Islet of Langerhans (tissue), 1 donor: ENCODE measurements at regions not wholly inside any gene's neighbourhood (a gene's known extent, or its start where the extent isn't known, plus 50 kb on each side); places are given as distances from the start of the nearest gene placed in this dataset.
"Not testable (repeated sequence)": the region's sequence is repeated elsewhere in the genome, so short reads cannot be mapped to it uniquely, and the experiment has no call there.

Source experiments
- FAIRE-seq: peaks from one replicate; lab custom pipeline; 2011; peaks lifted over from hg19 to GRCh38; lab: Jason Lieb, UNC

GRCh38 chr5:118377420-118377819 is 610.9 kb downstream of the DTWD2 start:
- FAIRE-seq, result no peak

DNA sequence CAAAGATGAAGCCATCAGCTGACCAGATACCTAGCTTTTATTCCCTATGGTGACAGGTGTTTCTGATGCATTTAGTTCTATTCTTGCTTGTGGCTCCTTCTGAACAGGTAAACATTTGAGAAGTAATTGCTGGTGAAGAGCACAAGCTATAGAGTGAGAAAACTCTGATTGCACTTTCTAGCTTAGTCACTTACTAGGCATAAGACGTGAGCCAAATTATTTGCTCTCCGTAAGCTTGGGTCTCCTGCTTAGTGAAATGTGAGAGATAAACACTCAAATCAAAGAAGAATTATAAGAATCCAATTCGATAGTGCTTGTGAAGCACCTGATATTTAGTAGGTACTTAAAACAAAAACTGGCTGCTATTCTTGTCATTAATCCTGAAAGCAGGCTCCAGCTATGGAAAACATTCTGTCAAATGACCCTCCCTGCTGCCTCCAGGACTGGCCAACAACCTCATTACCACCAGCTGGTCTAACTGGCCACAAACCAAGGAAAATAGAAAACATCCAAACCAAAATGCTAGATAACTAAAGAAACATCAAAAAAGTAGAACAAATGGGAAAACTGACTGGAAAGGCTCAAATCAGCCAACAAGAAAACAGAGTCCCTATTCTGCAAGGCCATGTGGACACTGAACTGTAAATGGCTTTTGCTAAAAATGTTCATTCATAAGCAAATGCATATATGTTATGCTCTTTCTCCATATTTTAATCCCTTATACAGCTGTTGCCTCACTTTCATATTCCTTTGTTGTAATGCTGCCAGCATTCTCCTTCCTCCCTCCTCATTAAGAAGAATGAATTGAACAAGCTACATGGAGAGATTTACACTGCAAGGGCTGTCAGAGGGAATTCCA is 616.1 kb downstream of the DTWD2 start:
- FAIRE-seq, result no peak

GRCh38 chr5:118366429-118366828 is 621.9 kb downstream of the DTWD2 start:
- no peak for FAIRE-seq

GRCh38 chr5:118365718-118366117 is 622.6 kb downstream of the DTWD2 start:
- FAIRE-seq, result no peak

GRCh38 chr5:118354797-118355196 is 633.5 kb downstream of the DTWD2 start:
- FAIRE-seq, result no peak

GRCh38 chr5:118353970-118354369 is 634.4 kb downstream of the DTWD2 start:
- FAIRE-seq, result no peak

GRCh38 chr5:118336468-118336867 is 651.9 kb downstream of the DTWD2 start:
- no peak for FAIRE-seq

- FAIRE-seq, result no peak
These were observed 661.0 kb downstream of the DTWD2 start for GRCh38 chr5:118327389-118327788.

DNA sequence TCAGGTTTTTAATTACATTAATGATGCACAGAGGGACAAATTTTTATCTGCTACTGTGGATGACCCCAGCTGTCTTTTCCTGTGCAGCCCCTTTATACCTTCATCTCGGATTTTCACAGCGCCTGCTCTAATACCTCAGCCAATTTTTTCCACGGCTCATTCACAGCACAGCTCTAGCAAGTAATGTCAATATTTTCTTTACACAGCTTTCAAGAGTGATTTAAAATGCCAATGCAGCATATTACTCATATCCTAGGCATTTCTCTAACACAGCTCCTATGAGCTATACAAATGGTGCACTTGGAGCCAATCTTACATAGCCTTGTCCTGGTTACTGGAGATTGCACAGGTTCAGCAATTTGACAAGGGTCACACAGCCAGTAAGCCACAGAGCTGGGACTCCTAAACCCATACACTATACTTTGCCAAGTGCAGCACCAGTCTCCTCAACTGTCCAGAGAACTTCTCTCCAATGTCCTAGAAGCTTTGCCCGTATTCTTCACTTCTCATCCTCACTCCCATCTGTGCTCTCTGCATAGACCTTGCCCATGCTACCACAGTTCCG is 661.8 kb downstream of the DTWD2 start:
- FAIRE-seq, result no peak

- no peak for FAIRE-seq
These were observed 662.4 kb downstream of the DTWD2 start for GRCh38 chr5:118325931-118326330.

DNA sequence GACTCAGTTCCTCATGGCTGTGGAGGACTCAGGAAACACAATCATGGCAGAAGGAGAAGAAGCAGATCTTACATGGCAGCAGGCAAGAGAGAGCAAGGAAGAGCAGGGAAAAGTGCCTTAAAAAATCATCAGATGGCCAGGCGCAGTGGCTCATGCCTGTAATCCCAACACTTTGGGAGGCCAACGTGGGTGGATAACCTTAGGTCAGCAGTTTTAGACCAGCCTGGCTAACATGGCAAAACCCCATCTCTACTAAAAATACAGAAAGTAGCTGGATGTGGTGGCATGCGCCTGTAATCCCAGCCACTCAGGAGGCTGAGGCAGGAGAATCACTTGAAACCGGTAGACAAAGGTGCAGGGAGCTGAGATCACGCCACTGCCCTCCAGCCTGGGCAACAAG is 664.6 kb downstream of the DTWD2 start:
- not testable (repeated sequence) for FAIRE-seq

GRCh38 chr5:118321081-118321480 is 667.3 kb downstream of the DTWD2 start:
- no peak for FAIRE-seq

DNA sequence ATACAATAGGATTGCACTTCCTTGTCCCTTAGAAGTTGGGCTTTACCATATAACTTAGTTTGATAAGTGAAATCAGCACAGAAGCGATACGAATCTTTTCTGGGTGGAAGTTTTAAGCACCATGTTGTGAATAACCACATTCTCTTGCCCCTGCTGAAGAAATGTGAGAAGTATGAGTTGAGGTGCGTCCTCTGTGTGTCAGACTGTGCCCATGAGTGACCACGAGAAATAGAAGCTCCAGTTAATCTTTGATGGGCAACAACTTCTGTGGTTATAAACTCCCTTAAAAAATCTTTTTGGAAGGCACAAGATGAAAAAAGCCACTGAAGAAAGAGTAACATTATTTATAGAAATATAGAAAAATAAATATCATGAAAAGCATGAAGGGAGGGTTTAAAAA is 668.2 kb downstream of the DTWD2 start:
- no peak for FAIRE-seq

DNA sequence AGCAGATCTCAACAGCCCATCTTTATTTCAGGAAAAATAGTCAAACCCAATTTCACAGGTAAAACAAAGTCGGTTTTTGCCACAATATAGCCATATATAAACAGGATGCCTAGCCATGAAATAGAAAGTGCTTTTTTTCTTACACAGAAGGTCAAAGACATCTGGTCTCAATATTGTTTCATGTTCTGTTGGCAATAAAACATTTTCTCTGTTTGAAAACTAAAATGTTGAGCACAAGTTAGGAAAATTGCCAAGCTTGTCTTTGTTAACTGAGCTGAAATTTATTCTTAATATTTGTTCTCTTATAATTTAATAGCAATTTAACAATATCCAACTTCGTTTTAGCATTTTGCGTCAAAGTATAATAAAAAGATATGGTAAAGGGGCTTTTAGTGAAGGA is 673.4 kb downstream of the DTWD2 start:
- FAIRE-seq, result no peak

GRCh38 chr5:118311103-118311819 is 677.1 kb downstream of the DTWD2 start:
- no peak for FAIRE-seq

DNA sequence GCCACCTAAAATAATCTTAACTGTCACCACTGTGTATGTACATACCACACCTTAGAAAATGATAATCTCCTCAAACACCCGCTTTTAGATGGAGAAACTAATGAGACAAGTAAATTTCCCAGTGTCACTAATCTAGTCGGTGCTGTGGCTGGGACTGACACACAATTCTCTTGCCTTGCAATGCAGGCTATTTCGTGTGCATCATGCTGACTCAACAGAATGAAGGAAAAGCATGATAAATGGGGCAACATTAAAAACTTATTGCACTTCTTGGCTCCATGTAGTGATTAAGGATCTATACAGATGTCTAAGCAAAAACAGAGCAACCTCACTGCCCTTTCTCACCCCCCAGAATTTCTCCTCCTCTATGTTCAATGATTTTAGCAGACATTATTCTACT is 677.9 kb downstream of the DTWD2 start:
- no peak for FAIRE-seq

DNA sequence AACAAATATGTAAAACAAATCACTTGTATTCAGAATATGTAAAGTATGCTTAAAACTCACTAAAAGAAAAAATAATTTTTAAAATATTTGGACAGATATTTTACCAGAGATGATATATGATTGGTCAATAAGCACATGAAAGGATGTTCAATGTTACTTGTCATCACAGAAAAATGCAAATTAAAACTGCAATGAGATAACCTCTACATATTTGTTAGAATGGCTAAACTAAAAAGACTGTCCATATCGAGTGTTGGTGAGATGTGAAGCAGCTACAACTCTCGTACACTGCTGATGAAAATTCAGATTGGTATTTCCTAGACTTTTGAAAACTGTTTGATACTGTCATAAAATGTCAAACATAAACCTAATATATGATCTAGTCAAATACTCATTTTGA is 685.1 kb downstream of the DTWD2 start:
- FAIRE-seq, result no peak

GRCh38 chr5:118302786-118303185 is 685.6 kb downstream of the DTWD2 start:
- no peak for FAIRE-seq

GRCh38 chr5:118301696-118302095 is 686.7 kb downstream of the DTWD2 start:
- no peak for FAIRE-seq

DNA sequence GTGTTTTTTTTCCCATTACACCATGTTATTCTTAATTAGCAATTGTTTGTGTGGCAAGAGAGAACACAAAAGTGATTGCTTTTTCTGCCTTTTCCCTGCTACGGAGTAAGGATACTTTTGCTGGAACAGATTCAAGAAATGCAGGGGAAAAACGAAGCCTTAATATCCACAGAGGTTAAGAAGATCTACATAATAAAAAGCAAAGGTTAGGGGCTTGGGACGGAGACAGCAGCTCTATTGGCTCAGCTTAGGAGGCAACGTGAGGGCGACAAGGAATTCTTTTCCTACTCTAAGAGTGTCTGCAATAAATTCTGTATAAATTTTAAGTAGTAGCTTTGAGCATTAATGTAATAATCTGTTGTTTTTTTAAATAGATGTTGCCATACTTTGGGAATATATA is 693.3 kb downstream of the DTWD2 start:
- no peak for FAIRE-seq

DNA sequence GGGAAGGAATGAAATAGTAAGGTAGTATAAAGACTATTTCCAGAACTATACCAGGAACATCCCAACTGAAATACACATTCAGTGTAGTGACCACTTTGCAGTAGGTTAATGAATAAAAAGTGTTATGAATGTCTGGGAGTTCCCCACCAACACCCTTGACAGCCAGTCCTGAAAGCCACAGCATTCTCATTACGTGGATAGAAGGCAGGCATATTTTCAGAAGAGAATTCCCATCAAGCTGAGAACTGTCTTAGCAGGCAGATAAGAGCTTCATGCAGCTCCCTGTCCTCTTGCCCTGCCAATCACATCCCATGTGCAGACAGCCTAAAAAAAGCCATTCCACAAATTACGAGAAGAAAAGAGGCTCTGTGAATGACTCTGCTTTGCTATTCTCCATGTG is 695.0 kb downstream of the DTWD2 start:
- no peak for FAIRE-seq

GRCh38 chr5:118290204-118290603 is 698.1 kb downstream of the DTWD2 start:
- no peak for FAIRE-seq

GRCh38 chr5:118284230-118284629 is 704.1 kb downstream of the DTWD2 start:
- FAIRE-seq, result not testable (repeated sequence)
